GM10248 (cell line): ENCODE measurements at regions not wholly inside any gene's neighbourhood (a gene's known extent, or its start where the extent isn't known, plus 50 kb on each side); places are given as distances from the start of the nearest gene placed in this dataset.

ENCODE experiments used
- CTCF ChIA-PET: fragments of 300-600 bp; sonication (Branson Sonifier 250); formaldehyde crosslinking; extraction: SDS; loops from one replicate; lab custom pipeline; 2021; ENCODE audit warnings: antibody characterized with exemption; lab: Yijun Ruan, JAX
- POLR2A ChIA-PET: fragments of 350-650 bp; sonication (Branson Sonifier 250); formaldehyde crosslinking; extraction: SDS; loops from one replicate; lab custom pipeline; 2020; ENCODE audit warnings: antibody characterized with exemption; lab: Yijun Ruan, JAX
- DNase-seq: peaks from one replicate; pipeline ENCODE4 v3.0.0; 2012; ENCODE audit errors: extremely low spot score
- TF ChIP-seq, protein P1 (sequence below): IDR thresholded peaks from 2 replicates; pipeline ENCODE4 v1.5.1; 2012; ENCODE audit warnings: mild to moderate bottlenecking, low read depth; ENCODE audit errors: extremely low read depth, missing control alignments, control extremely low read depth

- POLR2A ChIA-PET: no interaction called here
These were observed 223.6 kb downstream of the C1D start for GRCh38 chr2:67839242-67839641.

GRCh38 chr2:67839668-67840067 lies 223.1 kb downstream of the C1D start:
- DNase-seq: no peak
- CTCF ChIA-PET: interaction anchor here (0.8 kb wide), 1 partner anchor 10 kb away, joined by 4 read pairs; no protein-coding TSS in a partner anchor
- TF ChIP-seq, protein P1, sequence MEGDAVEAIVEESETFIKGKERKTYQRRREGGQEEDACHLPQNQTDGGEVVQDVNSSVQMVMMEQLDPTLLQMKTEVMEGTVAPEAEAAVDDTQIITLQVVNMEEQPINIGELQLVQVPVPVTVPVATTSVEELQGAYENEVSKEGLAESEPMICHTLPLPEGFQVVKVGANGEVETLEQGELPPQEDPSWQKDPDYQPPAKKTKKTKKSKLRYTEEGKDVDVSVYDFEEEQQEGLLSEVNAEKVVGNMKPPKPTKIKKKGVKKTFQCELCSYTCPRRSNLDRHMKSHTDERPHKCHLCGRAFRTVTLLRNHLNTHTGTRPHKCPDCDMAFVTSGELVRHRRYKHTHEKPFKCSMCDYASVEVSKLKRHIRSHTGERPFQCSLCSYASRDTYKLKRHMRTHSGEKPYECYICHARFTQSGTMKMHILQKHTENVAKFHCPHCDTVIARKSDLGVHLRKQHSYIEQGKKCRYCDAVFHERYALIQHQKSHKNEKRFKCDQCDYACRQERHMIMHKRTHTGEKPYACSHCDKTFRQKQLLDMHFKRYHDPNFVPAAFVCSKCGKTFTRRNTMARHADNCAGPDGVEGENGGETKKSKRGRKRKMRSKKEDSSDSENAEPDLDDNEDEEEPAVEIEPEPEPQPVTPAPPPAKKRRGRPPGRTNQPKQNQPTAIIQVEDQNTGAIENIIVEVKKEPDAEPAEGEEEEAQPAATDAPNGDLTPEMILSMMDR: no peak
- POLR2A ChIA-PET: no interaction called here

More at GRCh38 chr2:67839242-67839641, 223.6 kb downstream of the C1D start:
- no peak for DNase-seq
- TF ChIP-seq, protein P1: no peak
- CTCF ChIA-PET: no interaction called here

DNA sequence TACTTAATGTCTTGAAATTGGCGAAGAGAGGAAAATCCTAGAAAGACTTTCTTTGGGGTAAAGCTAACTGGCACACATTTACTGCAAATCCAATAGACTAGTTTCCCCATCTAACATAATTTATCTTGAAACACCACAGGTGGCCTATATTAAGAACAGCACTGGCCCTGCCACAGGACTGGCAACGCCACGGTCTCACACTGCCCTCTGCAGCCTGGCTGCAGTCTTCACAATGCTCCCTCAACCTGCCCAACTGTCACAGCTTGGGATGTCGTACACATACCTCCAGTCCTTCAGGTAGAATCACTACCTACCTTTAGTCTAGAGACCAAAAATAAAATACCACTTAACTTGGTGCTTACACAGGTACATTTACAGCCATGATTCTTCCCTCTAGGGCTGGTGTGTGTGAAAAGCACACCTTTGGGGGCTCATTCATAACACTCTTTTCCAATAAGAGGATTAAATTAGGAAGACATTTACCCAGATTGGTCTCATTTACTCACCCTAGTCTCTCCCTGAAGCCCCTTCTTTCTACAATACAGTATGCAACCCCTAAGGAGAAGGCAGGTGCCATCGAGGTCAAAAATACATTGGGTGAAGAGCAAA lies 222.2 kb downstream of the C1D start:
- CTCF ChIA-PET: interaction anchor here (0.8 to 1.6 kb wide), 4 partner anchors 9 to 191 kb away, joined by 3 to 4 read pairs (median 3); no protein-coding TSS in a partner anchor
- DNase-seq: peak; percentile 35
- TF ChIP-seq, protein P1: peak; percentile 58
- POLR2A ChIA-PET: no interaction called here

GRCh38 chr2:67841711-67842110 lies 221.1 kb downstream of the C1D start:
- DNase-seq: no peak
- TF ChIP-seq, protein P1: no peak
- POLR2A ChIA-PET: no interaction called here
- CTCF ChIA-PET: interaction anchor here (1.2 to 1.6 kb wide), 3 partner anchors 8 to 190 kb away, joined by 3 read pairs; no protein-coding TSS in a partner anchor

- CTCF ChIA-PET: interaction anchor here (1.6 kb wide), 1 partner anchor 8 kb away, joined by 3 read pairs; no protein-coding TSS in a partner anchor
- no peak for DNase-seq
- TF ChIP-seq, protein P1: no peak
- POLR2A ChIA-PET: no interaction called here
These were observed 220.3 kb downstream of the C1D start for GRCh38 chr2:67842375-67842959.

- ChIA-PET CTCF (interaction anchor here (1.1 kb wide), 1 partner anchor 110 kb away, joined by 3 read pairs; no protein-coding TSS in a partner anchor), POLR2A (no interaction called here)
- DNase-seq: no peak
- TF ChIP-seq, protein P1: no peak
These were observed 218.7 kb downstream of the C1D start for GRCh38 chr2:67844024-67844540.
